Left kidney (tissue), 1 donor: ENCODE measurements at regions not wholly inside any gene's neighbourhood (a gene's known extent, or its start where the extent isn't known, plus 50 kb on each side); places are given as distances from the start of the nearest gene placed in this dataset.
"Not testable (repeated sequence)": the region's sequence is repeated elsewhere in the genome, so short reads cannot be mapped to it uniquely, and the experiment has no call there.

Source experiments
- DNase-seq: peaks from one replicate; pipeline ENCODE4 v3.0.0-alpha.2; 2013

- DNase-seq = no peak
These were observed 501.0 kb upstream of the EDIL3 start for GRCh38 chr5:84885485-84886258.

- DNase-seq = no peak
These were observed 497.1 kb upstream of the EDIL3 start for GRCh38 chr5:84881737-84882136.

GRCh38 chr5:84874196-84874595 is 489.5 kb upstream of the EDIL3 start:
- no peak for DNase-seq

DNA sequence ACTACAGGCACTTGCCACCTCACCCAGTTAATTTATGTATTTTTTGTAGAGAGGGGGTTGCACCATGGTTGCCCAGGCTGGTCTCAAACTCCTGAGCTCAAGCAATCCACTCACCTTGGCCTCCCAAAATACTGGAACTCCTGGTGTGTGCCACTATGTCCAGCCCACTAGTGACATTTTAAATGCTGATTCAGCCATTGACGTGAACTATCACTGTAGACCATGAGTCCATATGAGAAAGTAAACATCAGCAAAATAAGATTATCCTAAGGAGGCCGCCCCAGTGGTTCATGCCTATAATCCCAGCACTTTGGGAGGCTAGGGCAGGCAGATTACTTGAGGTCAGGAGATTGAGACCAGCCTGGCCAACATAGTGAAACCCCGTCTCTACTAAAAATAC is 488.1 kb upstream of the EDIL3 start:
- no peak for DNase-seq

DNA sequence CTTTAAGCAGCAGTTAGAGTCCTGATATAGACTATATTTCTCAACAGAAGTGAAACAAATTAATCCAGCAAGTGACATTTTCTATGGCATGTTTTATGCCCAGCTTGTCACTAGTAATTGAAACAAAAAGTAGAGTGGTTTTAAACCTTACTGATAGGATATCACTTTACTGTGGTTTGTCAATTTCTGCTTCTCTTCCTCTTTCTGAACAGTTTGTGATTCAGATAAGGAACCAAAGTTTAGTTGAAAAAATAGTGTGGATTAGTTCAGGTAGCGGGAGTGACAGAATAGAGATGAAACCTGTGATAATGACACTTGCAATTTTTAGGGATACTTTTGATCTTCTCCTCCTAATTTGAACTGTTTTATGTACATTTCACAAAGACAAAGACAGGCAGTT is 485.7 kb upstream of the EDIL3 start:
- DNase-seq = no peak

DNA sequence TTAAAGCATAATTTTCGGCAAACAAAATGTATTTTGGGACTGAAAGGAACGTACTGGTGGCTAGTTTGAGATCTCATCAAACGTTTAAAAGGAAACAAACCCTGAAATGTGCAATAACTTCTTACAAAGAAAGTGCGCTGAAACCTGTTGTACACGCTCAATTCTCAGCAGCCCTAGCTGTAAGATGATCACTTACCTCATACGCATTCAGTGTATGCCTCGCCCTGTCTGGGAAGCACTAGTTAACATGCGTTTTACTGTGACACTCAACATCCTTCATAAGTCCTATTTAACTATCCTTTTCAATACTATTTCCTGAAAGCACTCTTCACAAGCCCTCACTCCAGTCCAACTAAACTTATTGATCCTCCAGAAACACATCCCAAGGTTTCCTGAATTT is 485.0 kb upstream of the EDIL3 start:
- DNase-seq = no peak

DNA sequence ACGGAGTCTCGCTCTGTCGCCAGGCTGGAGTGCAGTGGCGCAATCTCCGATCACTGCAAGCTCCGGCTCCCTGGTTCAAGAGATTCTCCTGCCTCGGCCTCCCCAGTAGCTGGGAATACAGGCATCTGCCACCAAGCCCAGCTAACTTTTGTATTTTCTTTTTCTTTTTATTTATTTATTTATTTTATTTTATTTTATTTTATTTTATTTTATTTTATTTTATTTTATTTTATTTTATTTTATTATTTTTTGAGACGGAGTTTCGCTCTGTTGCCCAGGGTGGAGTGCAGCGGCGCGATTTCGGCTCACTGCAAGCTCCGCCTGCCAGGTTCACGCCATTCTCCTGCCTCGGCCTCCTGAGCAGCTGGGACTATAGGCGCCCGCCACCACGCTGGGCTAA is 479.3 kb upstream of the EDIL3 start:
- DNase-seq = not testable (repeated sequence)

- DNase-seq = no peak
These were observed 478.3 kb upstream of the EDIL3 start for GRCh38 chr5:84863020-84863419.

DNA sequence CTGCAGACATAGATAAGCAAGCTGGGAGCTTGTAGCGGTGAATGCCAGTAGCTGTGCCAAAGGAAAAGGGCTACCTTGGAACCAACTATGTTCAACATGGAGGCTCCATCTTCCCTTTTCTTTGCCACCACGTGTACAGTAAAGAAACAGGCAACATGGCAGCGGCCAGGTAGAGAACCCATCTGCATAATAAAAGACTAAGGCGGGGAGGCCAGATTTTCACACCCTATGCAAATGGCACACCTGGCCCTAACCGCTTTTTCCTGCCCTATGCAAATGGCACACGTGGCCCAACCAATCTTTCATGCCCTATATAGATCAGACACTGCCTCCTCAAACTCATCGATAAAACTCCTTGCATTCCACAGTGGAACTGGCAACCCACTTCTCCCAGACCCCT is 477.5 kb upstream of the EDIL3 start:
- DNase-seq = no peak

DNA sequence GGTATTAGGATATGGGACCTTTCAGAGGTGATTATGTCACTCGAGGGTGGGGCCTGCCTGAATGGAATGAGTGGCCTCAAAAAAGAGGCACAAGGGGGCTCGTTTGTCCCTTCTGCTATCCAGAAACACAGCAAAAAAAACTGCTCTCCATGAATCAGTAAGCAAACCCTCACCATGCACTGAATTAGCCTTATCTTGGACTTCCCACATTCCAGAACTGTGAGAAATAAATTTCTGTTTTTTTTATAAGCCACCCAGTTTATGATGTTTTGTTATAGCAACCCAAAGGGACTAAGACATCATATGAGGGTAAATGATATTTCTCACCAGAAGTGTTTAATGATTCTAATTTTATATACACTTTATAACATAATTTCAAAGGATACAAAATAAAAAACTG is 476.6 kb upstream of the EDIL3 start:
- no peak for DNase-seq

DNA sequence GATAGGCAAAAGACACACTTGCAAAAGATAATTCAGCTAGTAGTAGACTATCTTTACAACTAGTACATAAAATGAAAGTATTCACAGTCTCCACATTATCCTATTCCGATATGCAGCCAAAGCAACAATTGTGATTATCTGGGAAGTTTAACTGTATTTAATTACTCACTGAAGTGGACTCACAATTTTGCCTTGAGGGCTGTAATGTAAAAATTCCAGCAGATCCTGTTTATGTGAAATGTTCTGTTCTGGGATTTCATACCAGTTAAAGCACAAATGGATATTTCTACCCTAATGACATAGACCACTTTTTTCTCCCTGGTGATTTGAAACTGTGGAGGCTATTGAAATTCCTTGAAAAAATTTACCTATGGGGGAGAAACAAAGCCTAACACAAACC is 474.4 kb upstream of the EDIL3 start:
- no peak for DNase-seq

DNA sequence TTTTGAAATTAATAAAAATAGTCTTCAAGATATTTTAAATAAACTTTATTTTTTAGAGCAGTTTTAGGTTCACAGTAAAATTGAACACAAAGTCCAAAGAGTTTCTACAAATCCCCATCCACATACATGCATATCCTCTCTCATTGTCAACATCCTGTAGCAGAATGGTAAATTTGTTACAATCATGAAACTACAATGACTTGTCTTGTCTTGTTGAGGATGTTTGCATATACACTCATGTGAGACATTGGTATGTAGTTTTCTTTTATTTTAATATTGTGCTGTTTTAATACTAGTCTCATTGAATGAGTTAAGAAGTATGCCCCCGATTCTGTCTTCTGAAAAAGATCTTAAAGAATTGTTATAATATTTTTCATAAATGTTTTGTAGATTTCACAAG is 447.0 kb upstream of the EDIL3 start:
- DNase-seq = no peak

DNA sequence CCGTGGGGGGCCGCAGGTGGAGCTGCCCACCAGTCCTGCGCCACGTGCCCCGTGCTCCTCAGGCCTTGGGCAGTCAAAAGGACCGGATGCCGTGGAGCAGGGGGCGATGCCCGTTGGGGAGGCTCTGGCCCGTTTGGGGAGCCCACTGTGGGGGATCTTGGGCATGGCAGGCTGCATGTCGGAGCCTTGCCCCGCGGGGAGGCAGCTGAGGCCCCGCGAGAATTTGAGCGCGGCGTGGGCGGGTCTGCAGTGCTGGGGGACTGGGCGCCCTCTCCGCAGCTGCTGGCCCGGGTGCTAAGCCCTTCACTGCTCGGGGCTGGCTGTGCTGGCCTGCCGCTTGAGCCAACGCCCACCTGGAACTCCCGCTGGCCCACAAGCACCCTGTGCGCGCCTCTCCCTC is 445.6 kb upstream of the EDIL3 start:
- no peak for DNase-seq

- no peak for DNase-seq
These were observed 440.9 kb upstream of the EDIL3 start for GRCh38 chr5:84825606-84826005.

- no peak for DNase-seq
These were observed 437.2 kb upstream of the EDIL3 start for GRCh38 chr5:84821924-84822323.

GRCh38 chr5:84817953-84818352 is 433.3 kb upstream of the EDIL3 start:
- no peak for DNase-seq

- no peak for DNase-seq
These were observed 432.3 kb upstream of the EDIL3 start for GRCh38 chr5:84816746-84817547.

DNA sequence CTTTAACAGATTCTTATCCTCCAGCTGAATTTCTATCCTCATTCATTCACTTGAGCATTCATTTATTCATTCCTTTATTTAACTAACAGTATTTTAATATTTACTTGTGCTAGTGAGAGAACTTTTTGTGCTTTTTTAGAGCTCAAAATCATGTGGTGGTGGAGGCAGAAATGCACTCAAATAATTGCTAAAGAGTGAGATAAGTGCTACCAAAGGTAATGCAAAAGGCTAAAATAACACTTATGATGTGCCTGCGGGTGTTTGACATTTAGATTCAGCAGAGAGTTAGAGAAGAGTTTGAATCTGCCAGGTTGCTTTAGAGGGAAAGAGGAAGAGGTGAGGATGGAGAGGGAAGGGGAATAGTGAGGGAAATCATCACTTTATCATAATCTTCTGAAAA is 431.5 kb upstream of the EDIL3 start:
- DNase-seq = no peak

- no peak for DNase-seq
These were observed 420.8 kb upstream of the EDIL3 start for GRCh38 chr5:84805473-84805872.

DNA sequence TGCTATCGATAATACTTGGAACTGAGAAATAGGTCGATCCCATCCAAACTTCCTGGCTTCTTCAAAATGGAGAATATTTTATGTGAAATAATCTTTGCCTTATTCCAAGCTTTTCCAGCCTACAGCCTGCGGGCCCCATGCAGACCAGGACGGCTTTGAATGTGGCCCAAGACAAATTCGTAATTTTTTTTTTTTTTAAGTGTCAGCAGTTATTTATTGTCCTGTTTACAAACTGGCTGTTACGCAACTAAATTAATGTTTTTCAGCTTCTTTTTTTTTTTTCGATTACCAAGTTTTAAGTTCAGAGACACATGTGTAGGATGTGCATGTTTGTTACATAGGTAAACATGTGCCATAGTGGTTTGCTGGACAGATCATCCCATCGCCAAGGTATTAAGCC is 411.7 kb upstream of the EDIL3 start:
- DNase-seq = no peak

DNA sequence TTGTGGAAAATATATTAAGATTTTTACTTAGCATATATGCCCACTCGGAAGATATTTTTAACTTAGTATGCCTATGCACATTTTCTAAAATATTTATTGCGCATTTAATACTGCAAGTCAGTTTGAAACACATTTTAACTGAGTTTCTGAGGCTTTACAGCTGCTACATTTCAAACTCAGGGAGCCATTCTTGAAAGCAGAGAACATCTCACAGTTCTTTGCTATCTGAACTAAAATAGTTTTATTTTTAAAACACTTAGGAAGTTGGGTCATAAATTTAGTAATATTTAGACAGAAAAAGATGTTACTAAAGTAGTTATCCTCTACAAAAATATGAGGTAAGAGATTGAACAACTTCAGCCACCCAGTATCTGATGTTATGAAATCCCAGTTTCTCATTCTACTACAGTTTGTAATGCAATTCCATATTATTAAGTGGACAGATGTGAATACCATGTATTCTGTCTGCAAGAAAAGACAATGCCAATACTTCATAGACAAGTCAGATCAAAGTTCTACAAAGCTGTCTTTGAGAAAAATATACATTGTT is 409.9 kb upstream of the EDIL3 start:
- peak; percentile 6 for DNase-seq

DNA sequence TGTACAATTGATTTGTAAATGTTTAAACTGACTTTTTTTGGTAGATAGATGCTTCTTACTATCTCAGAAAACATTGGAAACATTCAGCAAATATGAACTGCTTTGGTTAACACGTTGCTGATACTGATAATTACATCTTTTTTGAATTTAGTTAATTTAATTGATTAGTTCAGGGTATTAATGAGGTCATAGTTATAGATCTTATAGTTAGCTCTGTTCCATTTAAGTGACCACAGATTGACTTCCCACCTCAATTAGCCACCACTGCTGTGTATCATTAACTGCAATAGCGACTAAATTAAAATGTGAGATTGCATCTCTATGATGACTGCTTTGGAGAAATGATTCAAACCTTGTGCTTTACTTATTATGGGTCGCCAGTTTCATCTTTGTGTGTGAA is 407.1 kb upstream of the EDIL3 start:
- DNase-seq = no peak

DNA sequence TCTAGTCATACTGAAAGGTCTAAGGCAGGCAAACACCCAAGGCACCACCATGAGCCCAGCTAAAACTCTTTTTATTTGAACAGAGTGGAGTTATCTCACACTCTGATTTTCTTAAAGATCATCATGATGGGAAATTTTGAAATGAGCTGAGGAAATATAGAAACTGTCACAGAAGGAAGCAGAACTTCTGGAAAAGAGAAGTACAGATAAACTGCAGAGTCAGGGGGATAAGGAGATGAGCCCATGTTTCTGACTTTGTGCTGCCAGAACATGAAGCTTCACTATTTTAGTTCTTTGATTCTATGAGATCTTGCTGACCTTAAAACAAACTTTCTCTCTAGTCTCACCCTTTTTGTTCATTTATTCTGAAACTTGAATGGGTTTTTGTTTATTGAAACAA is 406.5 kb upstream of the EDIL3 start:
- no peak for DNase-seq

GRCh38 chr5:84790406-84790805 is 405.7 kb upstream of the EDIL3 start:
- DNase-seq = no peak
